ENCODE measurements at regions not wholly inside any gene's neighbourhood (a gene's known extent, or its start where the extent isn't known, plus 50 kb on each side); places are given as distances from the start of the nearest gene placed in this dataset.
"Not testable (repeated sequence)": the region's sequence is repeated elsewhere in the genome, so short reads cannot be mapped to it uniquely, and the experiment has no call there.

- Histone ChIP-seq H3K4me1 (no peaks in the 10 kb centered on the region), H3K27me3 (peaks cover 40% of the 10 kb centered on the region), H3K27ac (no peak overlapping the region), H3K4me3 (no peak overlapping the region), H3K4me2 (no peak overlapping the region), H3K9ac (no peak overlapping the region), H3K36me3 (no peaks in the 10 kb centered on the region), H3K9me3 (peaks cover 11% of the 10 kb centered on the region), H4K20me1 (no peaks in the 10 kb centered on the region)
- TF ChIP-seq Cebpa-rat (IDR thresholded peaks at IDR 0.05): no peak
Measured at GRCh38 chrX:82451725-82452124, 1056.4 kb upstream of the POU3F4 start.

GRCh38 chrX:82455852-82456251 lies 1052.2 kb upstream of the POU3F4 start:
- not testable (repeated sequence) for H3K4me1 ChIP-seq, H3K36me3 ChIP-seq, H3K9ac ChIP-seq, H3K4me2 ChIP-seq, H4K20me1 ChIP-seq, H3K27ac ChIP-seq, H3K9me3 ChIP-seq, H3K4me3 ChIP-seq
- peaks cover 39% of the 10 kb centered on the region for H3K27me3 ChIP-seq

GRCh38 chrX:82458207-82458754 lies 1049.8 kb upstream of the POU3F4 start:
- Histone ChIP-seq H3K4me3 (no peak overlapping the region), H3K4me1 (no peaks in the 10 kb centered on the region), H3K9me3 (no peaks in the 10 kb centered on the region), H3K9ac (no peak overlapping the region), H3K4me2 (no peak overlapping the region), H3K27me3 (peaks cover 46% of the 10 kb centered on the region), H4K20me1 (no peaks in the 10 kb centered on the region), H3K27ac (no peak overlapping the region), H3K36me3 (no peaks in the 10 kb centered on the region)
- TF ChIP-seq Cebpa-rat (IDR thresholded peaks at IDR 0.05): no peak

GRCh38 chrX:82466994-82467393 lies 1041.1 kb upstream of the POU3F4 start:
- Histone ChIP-seq H3K36me3 (no peaks in the 10 kb centered on the region), H3K4me1 (no peaks in the 10 kb centered on the region), H4K20me1 (no peaks in the 10 kb centered on the region), H3K4me2 (no peak overlapping the region), H3K27me3 (peaks cover 19% of the 10 kb centered on the region), H3K9me3 (no peaks in the 10 kb centered on the region), H3K9ac (no peak overlapping the region), H3K4me3 (no peak overlapping the region), H3K27ac (no peak overlapping the region)
- TF ChIP-seq Cebpa-rat (IDR thresholded peaks at IDR 0.05): no peak

All from BLaER1 (cell line).